Dendritic cell treated with granulocyte-macrophage colony-stimulating factor and Interleukin-4, amounts not matched to agents 40 ng/mL and 50 ng/mL, for 4 days (primary cell): ENCODE measurements at regions not wholly inside any gene's neighbourhood (a gene's known extent, or its start where the extent isn't known, plus 50 kb on each side); places are given as distances from the start of the nearest gene placed in this dataset.
"Not testable (repeated sequence)": the region's sequence is repeated elsewhere in the genome, so short reads cannot be mapped to it uniquely, and the experiment has no call there.

Source experiments
- H3K27ac Mint-ChIP-seq: one replicate; pipeline ENCODE4 v1.8.0; 2022; ENCODE audit warnings: mild to moderate bottlenecking, mixed read lengths
- H3K27me3 Mint-ChIP-seq: one replicate; pipeline ENCODE4 v1.8.0; 2022; ENCODE audit warnings: mild to moderate bottlenecking, mixed read lengths
- H3K36me3 Mint-ChIP-seq: one replicate; pipeline ENCODE4 v1.8.0; 2022; ENCODE audit warnings: low read depth, mixed read lengths
- H3K4me1 Mint-ChIP-seq: one replicate; pipeline ENCODE4 v1.8.0; 2022; ENCODE audit warnings: low read depth, mixed read lengths
- H3K4me3 Mint-ChIP-seq: one replicate; pipeline ENCODE4 v1.8.0; 2022; ENCODE audit warnings: mild to moderate bottlenecking, moderate library complexity, mixed read lengths
- H3K9me3 Mint-ChIP-seq: one replicate; pipeline ENCODE4 v1.8.0; 2022; ENCODE audit warnings: mixed read lengths
- intact Hi-C: fragments of 100-400 bp; cut with micrococcal nuclease; formaldehyde crosslinking; loops from one replicate; pipeline ENCODE4 v1.15.0; 2022

DNA sequence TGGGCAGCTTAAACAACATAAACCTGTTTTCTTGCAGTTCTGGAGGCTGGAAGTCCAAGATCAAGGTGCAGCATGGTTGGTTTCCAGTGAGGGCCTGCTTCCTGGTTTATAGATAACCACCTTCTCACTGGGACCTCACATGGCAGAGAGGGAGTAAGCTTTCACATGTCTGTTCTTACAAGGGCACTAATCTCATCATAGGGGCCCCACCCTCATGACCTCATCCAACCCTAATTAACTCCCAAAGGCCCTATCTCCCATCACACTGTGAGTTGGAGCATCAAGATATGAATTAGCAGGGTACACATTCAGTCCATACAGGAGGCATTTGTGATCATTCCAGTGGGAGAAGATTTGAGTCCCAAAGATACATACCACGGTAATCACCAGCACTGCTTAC is 50.5 kb upstream of the GRIN2A start:
- intact Hi-C loops = no loop called here
- Mint-ChIP-seq H3K4me1 (peaks cover 6% of the 10 kb centered on the region), H3K9me3 (peaks cover 22% of the 10 kb centered on the region), H3K4me3 (no peak overlapping the region), H3K36me3 (no peaks in the 10 kb centered on the region), H3K27ac (no peak overlapping the region), H3K27me3 (peaks cover 6% of the 10 kb centered on the region)

- H3K4me1 Mint-ChIP-seq = peaks cover 12% of the 10 kb centered on the region
- H3K27me3 Mint-ChIP-seq = no peaks in the 10 kb centered on the region
- H3K27ac Mint-ChIP-seq = no peak overlapping the region
- intact Hi-C loops = no loop called here
- H3K36me3 Mint-ChIP-seq = no peaks in the 10 kb centered on the region
- no peak overlapping the region for H3K4me3 Mint-ChIP-seq
- H3K9me3 Mint-ChIP-seq = no peaks in the 10 kb centered on the region
These were observed 57.4 kb upstream of the GRIN2A start for GRCh38 chr16:10239640-10240039.

DNA sequence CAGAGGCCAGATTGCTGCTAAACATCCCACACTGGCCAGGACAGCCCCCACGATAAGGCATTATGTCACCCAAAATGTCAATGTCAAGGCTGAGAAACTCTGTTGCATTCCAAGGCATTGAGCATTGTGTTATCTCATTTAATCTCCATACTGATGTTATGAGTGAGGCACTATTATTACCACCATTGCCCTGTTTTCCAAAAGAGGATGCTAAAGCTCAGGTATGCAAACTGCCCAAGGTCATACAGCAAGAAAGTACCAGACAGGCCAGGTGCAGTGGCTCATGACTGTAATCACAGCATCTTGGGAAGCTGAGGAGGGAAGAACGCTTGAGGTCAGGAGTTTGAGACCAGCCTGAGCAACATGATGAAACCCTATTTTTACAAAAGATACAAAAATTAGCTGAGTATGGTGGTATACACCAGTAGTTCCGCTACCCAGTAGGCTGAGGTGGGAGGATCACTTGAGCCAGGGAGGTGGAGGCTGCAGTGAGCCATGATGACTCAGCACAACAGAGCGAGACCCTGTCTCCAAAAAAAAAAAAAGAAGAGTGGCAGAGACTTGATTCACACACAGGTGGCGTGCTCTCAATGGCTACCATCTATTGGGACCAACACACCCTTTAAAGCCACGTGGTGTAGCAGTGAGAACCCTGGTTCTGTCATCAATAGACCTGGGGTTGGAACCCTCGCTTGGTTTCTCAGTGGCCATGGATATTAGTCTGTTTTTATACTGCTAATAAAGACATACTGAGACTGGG is 58.8 kb upstream of the GRIN2A start:
- Mint-ChIP-seq H3K27ac (no peak overlapping the region), H3K36me3 (no peaks in the 10 kb centered on the region)

DNA sequence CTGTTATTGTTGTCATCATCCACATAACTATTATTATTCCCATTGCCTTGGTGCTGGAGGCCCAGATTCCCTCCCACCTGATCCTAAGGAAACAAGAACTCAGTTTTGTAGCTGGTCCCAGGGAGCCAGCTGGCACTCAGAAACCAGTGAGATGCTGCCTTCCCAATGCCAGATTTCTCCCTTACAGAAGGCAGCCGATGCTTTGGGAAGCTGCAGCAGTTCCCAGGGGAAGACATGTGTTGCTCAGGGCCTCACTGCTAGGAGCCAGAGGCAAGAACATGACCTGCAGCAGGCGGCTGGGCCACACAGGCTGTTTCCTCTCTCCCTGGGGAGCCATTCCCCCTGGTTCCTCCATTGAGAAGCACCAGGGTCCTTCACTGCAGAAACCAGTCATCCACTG is 59.9 kb upstream of the GRIN2A start:
- Mint-ChIP-seq H3K27me3 (no peaks in the 10 kb centered on the region), H3K36me3 (no peaks in the 10 kb centered on the region)

More for the DNA sequence above, 58.8 kb upstream of the GRIN2A start:
- no peak overlapping the region for H3K4me3 Mint-ChIP-seq
- H3K27me3 Mint-ChIP-seq = no peaks in the 10 kb centered on the region
- peaks cover 12% of the 10 kb centered on the region for H3K4me1 Mint-ChIP-seq
- intact Hi-C loops = no loop called here
- H3K9me3 Mint-ChIP-seq = no peaks in the 10 kb centered on the region

DNA sequence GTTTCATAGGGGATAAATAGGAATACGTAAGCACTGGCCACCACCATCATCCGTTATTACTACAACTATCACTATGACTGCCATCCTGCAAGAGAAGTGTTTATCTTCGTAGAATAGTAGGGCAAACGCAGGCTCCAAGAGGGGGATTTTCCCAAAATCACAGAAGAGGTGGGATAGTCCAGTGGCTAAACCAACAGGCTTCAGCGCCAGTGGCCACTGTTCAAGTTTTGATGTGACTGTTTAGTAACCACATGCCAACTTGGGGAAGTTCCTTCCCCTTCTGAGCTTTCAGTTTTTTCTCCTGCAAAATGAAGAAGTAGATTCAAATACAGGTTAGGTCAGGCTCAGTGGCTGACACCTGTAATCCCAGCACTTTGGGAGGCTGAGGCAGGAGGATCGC is 60.7 kb upstream of the GRIN2A start:
- Mint-ChIP-seq H3K27me3 (no peaks in the 10 kb centered on the region), H3K9me3 (no peaks in the 10 kb centered on the region), H3K4me3 (no peak overlapping the region), H3K4me1 (peaks cover 12% of the 10 kb centered on the region), H3K27ac (no peak overlapping the region), H3K36me3 (no peaks in the 10 kb centered on the region)
- intact Hi-C loops = no loop called here

More for the DNA sequence above, 59.9 kb upstream of the GRIN2A start:
- no peaks in the 10 kb centered on the region for H3K9me3 Mint-ChIP-seq
- peaks cover 12% of the 10 kb centered on the region for H3K4me1 Mint-ChIP-seq
- no peak overlapping the region for H3K4me3 Mint-ChIP-seq
- no peak overlapping the region for H3K27ac Mint-ChIP-seq
- intact Hi-C loops = no loop called here

DNA sequence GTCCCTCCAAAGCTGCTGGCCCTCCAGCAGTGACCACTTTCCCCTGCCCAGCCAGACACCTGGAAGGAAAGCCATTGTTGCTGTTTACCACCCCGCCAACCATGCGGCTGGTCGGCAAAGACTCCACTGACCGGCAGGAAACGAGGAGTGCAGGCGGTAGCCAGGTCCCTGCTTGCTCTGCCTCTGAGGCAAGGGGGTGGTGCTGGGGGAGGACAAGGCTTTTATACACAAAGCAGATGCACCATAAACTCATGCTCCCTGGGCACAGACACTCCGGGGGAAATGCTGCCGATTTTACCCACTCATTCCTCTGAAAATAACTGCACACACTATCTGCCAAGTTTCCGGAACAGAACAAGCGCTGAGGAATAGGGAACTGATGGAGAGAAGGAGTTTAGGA is 62.8 kb upstream of the GRIN2A start:
- intact Hi-C loops = no loop called here
- no peak overlapping the region for H3K4me3 Mint-ChIP-seq
- H3K4me1 Mint-ChIP-seq = peaks cover 12% of the 10 kb centered on the region
- no peaks in the 10 kb centered on the region for H3K9me3 Mint-ChIP-seq
- no peak overlapping the region for H3K27ac Mint-ChIP-seq
- no peaks in the 10 kb centered on the region for H3K36me3 Mint-ChIP-seq
- H3K27me3 Mint-ChIP-seq = no peaks in the 10 kb centered on the region

- no peaks in the 10 kb centered on the region for H3K4me1 Mint-ChIP-seq
- no peaks in the 10 kb centered on the region for H3K27me3 Mint-ChIP-seq
- no peak overlapping the region for H3K4me3 Mint-ChIP-seq
- no peak overlapping the region for H3K27ac Mint-ChIP-seq
- no peaks in the 10 kb centered on the region for H3K36me3 Mint-ChIP-seq
- intact Hi-C loops = no loop called here
- no peaks in the 10 kb centered on the region for H3K9me3 Mint-ChIP-seq
These were observed 68.1 kb upstream of the GRIN2A start for GRCh38 chr16:10250137-10250828.

- no peaks in the 10 kb centered on the region for H3K9me3 Mint-ChIP-seq
- H3K27me3 Mint-ChIP-seq = no peaks in the 10 kb centered on the region
- H3K4me3 Mint-ChIP-seq = no peak overlapping the region
- H3K27ac Mint-ChIP-seq = no peak overlapping the region
- intact Hi-C loops = no loop called here
- H3K4me1 Mint-ChIP-seq = no peaks in the 10 kb centered on the region
- H3K36me3 Mint-ChIP-seq = no peaks in the 10 kb centered on the region
These were observed 69.9 kb upstream of the GRIN2A start for GRCh38 chr16:10252155-10252554.

DNA sequence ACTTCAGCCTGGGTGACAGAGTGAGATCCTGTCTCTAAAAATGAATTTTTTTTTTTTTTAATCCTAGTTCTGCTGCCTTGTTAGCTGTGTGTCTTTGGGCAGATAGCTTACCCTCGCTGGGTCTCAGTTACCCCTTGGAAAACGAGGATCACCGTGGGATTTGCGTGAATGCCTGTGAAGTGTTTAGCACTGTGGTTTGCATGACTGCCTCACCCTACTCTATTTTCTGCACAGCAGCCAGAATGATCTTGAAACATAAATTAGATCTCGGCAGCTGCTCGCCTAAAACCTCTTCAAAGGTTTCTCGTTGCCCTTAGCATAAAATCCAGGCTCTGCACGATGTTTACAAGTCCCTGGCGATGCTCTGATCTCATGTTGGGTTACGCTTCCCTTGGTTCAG is 71.2 kb upstream of the GRIN2A start:
- Mint-ChIP-seq H3K4me3 (no peak overlapping the region), H3K27ac (no peak overlapping the region), H3K4me1 (no peaks in the 10 kb centered on the region), H3K9me3 (no peaks in the 10 kb centered on the region), H3K27me3 (no peaks in the 10 kb centered on the region), H3K36me3 (no peaks in the 10 kb centered on the region)
- intact Hi-C loops = no loop called here

- Mint-ChIP-seq H3K9me3 (no peaks in the 10 kb centered on the region), H3K4me1 (peaks cover 10% of the 10 kb centered on the region), H3K4me3 (no peak overlapping the region), H3K27me3 (peaks cover 2% of the 10 kb centered on the region), H3K27ac (no peak overlapping the region), H3K36me3 (no peaks in the 10 kb centered on the region)
- intact Hi-C loops = loop anchor here (5.0 kb wide), 1 partner anchor 482 kb away; no protein-coding TSS in a partner anchor
These were observed 73.5 kb upstream of the GRIN2A start for GRCh38 chr16:10255728-10256127.

GRCh38 chr16:10256784-10257641 is 74.8 kb upstream of the GRIN2A start:
- no peaks in the 10 kb centered on the region for H3K9me3 Mint-ChIP-seq
- intact Hi-C loops = loop anchor here (1.0 to 5.0 kb wide), 2 partner anchors 252 to 480 kb away; no protein-coding TSS in a partner anchor

GRCh38 chr16:10257642-10258251 is 75.5 kb upstream of the GRIN2A start:
- H3K9me3 Mint-ChIP-seq, H3K4me3 Mint-ChIP-seq, H3K27me3 Mint-ChIP-seq, H3K4me1 Mint-ChIP-seq, H3K27ac Mint-ChIP-seq, H3K36me3 Mint-ChIP-seq: not testable (repeated sequence)
- intact Hi-C loops = loop anchor here (1.0 to 5.0 kb wide), 2 partner anchors 252 to 480 kb away; no protein-coding TSS in a partner anchor

More at GRCh38 chr16:10256784-10257641, 74.8 kb upstream of the GRIN2A start:
- no peaks in the 10 kb centered on the region for H3K36me3 Mint-ChIP-seq
- H3K27ac Mint-ChIP-seq = no peak overlapping the region
- peaks cover 10% of the 10 kb centered on the region for H3K4me1 Mint-ChIP-seq
- H3K27me3 Mint-ChIP-seq = peaks cover 2% of the 10 kb centered on the region
- H3K4me3 Mint-ChIP-seq = no peak overlapping the region

DNA sequence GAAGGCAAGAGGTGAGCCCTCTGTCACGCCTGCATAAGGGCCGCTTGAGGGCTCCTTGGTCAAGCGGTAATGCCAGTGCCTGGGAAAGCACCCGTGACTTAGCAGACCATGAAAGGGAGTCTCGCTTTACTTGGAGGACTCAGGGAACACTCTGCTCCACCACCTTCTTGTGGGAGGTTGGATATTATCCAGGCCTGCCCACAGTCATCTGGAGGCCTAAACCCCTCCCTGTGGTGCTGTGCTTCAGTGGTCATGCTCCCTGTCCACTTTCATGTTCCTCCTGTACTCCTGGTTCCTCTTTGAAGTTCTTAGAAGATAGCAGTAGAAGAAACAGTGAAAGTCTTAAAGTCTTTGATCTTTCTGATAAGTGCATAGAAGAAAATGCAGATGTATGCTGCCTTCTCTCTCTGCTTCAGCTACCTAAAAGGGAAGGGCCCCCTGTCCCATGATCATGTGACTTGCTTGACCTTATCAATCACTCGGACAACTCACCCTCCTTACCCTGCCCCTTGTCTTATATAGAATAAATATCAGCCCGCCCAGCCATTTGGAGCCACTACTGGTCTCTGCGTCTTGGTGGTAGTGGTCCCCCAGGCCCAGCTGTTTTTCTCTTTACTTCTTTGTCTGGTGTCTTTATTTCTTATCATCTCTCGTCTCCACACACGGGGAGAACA is 76.8 kb upstream of the GRIN2A start:
- H3K9me3 Mint-ChIP-seq, H3K36me3 Mint-ChIP-seq, H3K4me3 Mint-ChIP-seq, H3K27me3 Mint-ChIP-seq, H3K4me1 Mint-ChIP-seq: not testable (repeated sequence)
- H3K27ac Mint-ChIP-seq = peak overlapping the region; percentile 2
- intact Hi-C loops = loop anchor here (5.0 kb wide), 1 partner anchor 478 kb away; no protein-coding TSS in a partner anchor
